Skeletal muscle cell (primary cell): ENCODE measurements at regions not wholly inside any gene's neighbourhood (a gene's known extent, or its start where the extent isn't known, plus 50 kb on each side); places are given as distances from the start of the nearest gene placed in this dataset.
"Not testable (repeated sequence)": the region's sequence is repeated elsewhere in the genome, so short reads cannot be mapped to it uniquely, and the experiment has no call there.

Experiments used
- DNase-seq: peaks from one replicate; pipeline ENCODE4 v3.0.0-alpha.2; 2010; ENCODE audit warnings: low read depth
- H3K4me3 ChIP-seq: 2 replicates; pipeline ENCODE4 v1.5.1; 2011; ENCODE audit warnings: low read depth, mild to moderate bottlenecking, control low read depth, low read length, moderate library complexity

GRCh38 chr13:109954441-109954840, 168.1 kb upstream of the IRS2 start:
- no peak overlapping the region for H3K4me3 ChIP-seq
- no peak for DNase-seq

- no peak overlapping the region for H3K4me3 ChIP-seq
- no peak for DNase-seq
These were observed 165.1 kb upstream of the IRS2 start for GRCh38 chr13:109951491-109951890.

GRCh38 chr13:109949397-109949796, 163.0 kb upstream of the IRS2 start:
- no peak overlapping the region for H3K4me3 ChIP-seq
- no peak for DNase-seq

GRCh38 chr13:109947006-109947405, 160.6 kb upstream of the IRS2 start:
- DNase-seq = no peak

GRCh38 chr13:109945206-109945960, 159.0 kb upstream of the IRS2 start:
- peak; percentile 82 for DNase-seq
- H3K4me3 ChIP-seq = no peak overlapping the region

More at GRCh38 chr13:109947006-109947405, 160.6 kb upstream of the IRS2 start:
- no peak overlapping the region for H3K4me3 ChIP-seq

- no peak overlapping the region for H3K4me3 ChIP-seq
- no peak for DNase-seq
These were observed 155.6 kb upstream of the IRS2 start for GRCh38 chr13:109941951-109942350.

GRCh38 chr13:109941221-109941620, 154.8 kb upstream of the IRS2 start:
- no peak overlapping the region for H3K4me3 ChIP-seq
- DNase-seq = no peak

GRCh38 chr13:109940637-109941036, 154.3 kb upstream of the IRS2 start:
- DNase-seq = no peak
- H3K4me3 ChIP-seq = no peak overlapping the region

- DNase-seq = no peak
- no peak overlapping the region for H3K4me3 ChIP-seq
These were observed 153.5 kb upstream of the IRS2 start for GRCh38 chr13:109939838-109940237.

- H3K4me3 ChIP-seq = no peak overlapping the region
- no peak for DNase-seq
These were observed 152.8 kb upstream of the IRS2 start for GRCh38 chr13:109939180-109939579.

- H3K4me3 ChIP-seq = no peak overlapping the region
- peak; percentile 86 for DNase-seq
These were observed 152.0 kb upstream of the IRS2 start for GRCh38 chr13:109938255-109938936.

- H3K4me3 ChIP-seq, DNase-seq: not testable (repeated sequence)
These were observed 148.1 kb upstream of the IRS2 start for GRCh38 chr13:109934520-109934919.

GRCh38 chr13:109933476-109933875, 147.1 kb upstream of the IRS2 start:
- no peak overlapping the region for H3K4me3 ChIP-seq
- DNase-seq = no peak

GRCh38 chr13:109924376-109924775, 138.0 kb upstream of the IRS2 start:
- DNase-seq = no peak

GRCh38 chr13:109922518-109922917, 136.1 kb upstream of the IRS2 start:
- no peak for DNase-seq
- H3K4me3 ChIP-seq = no peak overlapping the region

More at GRCh38 chr13:109924376-109924775, 138.0 kb upstream of the IRS2 start:
- no peak overlapping the region for H3K4me3 ChIP-seq

- no peak overlapping the region for H3K4me3 ChIP-seq
- DNase-seq = no peak
These were observed 133.5 kb upstream of the IRS2 start for GRCh38 chr13:109919715-109920375.

- peak; percentile 32 for DNase-seq
- H3K4me3 ChIP-seq = no peak overlapping the region
These were observed 131.9 kb upstream of the IRS2 start for GRCh38 chr13:109918179-109918711.

GRCh38 chr13:109917422-109917821, 131.0 kb upstream of the IRS2 start:
- no peak for DNase-seq
- H3K4me3 ChIP-seq = no peak overlapping the region

- no peak overlapping the region for H3K4me3 ChIP-seq
- no peak for DNase-seq
These were observed 127.6 kb upstream of the IRS2 start for GRCh38 chr13:109913936-109914510.

- no peak for DNase-seq
- no peak overlapping the region for H3K4me3 ChIP-seq
These were observed 126.8 kb upstream of the IRS2 start for GRCh38 chr13:109913186-109913585.
